GM18502 (cell line): ENCODE measurements at regions not wholly inside any gene's neighbourhood (a gene's known extent, or its start where the extent isn't known, plus 50 kb on each side); places are given as distances from the start of the nearest gene placed in this dataset.
"Not testable (repeated sequence)": the region's sequence is repeated elsewhere in the genome, so short reads cannot be mapped to it uniquely, and the experiment has no call there.

ENCODE experiments used
- ATAC-seq: cut with Tn5 transposase; IDR thresholded peaks from one replicate; pipeline ENCODE4 v1.9.1; 2021; ENCODE audit warnings: mild to moderate bottlenecking; ENCODE audit not compliant: unreplicated experiment, poor library complexity

- not testable (repeated sequence) for ATAC-seq
These were observed 50.5 kb upstream of the MED13L start for GRCh38 chr12:116327992-116328391.

GRCh38 chr12:116331876-116332275 is 54.4 kb upstream of the MED13L start:
- no peak for ATAC-seq

GRCh38 chr12:116332705-116333380 is 55.4 kb upstream of the MED13L start:
- ATAC-seq, result no peak

DNA sequence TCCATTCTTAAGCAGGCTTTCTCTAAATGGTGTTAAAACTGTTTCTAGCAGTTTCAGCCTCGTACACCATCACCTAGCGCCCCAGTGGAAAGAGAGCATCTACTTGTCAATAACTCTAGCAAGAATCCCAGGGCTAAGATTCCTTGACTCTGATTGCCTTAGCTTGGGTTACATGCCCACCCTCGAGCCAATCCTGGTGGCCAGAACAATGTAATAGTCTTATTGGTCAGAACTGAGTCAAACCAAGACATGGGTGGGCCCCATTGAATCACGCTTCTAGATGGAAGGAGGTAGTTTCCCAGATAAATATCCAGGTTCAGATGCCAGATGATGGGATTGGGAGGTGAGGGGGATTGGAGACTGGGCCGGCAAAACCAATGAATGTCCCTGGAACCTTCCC is 55.9 kb upstream of the MED13L start:
- ATAC-seq, result no peak

DNA sequence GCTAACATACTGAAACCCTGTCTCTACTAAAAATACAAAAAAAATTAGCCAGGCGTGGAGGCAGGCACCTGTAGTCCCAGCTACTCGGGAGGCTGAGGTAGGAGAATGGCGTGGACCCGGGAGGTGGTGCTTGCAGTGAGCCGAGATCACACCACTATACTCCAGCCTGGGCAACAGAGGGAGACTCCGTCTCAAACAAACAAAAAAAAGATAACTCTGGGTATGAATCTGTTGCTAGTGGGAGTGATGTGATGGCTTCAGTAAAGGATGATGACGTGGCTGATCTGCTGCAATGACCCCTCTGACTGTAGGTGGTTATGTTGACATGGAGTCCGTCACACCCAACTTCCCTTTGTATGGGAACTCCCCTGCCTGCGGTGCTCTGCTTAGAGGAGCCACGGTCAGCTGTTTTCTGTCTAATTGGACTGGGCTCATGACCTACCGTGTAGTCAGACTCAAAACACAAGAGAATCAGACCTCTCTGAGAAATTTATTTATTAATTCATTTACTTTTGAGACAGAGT is 59.1 kb upstream of the MED13L start:
- peak; percentile 84 for ATAC-seq

DNA sequence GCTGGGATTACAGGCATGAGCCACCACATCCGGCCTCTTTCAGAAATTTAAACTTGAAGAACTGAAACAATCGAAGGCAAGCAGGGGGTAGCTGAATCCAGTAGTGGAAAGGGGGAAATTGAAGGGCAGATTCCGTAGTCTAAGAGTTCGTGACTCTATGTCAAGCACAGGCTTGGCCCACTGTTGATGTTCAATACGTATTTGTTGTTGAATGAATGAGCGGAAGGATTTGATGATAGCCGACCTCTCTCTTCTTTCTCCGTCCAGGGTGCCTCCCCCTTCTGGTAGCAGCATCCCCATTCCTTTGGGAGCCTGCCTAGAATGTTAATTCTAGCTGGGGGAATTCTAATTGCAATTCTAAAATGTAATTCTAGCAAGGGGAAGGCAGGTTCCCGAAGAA is 59.8 kb upstream of the MED13L start:
- no peak for ATAC-seq

DNA sequence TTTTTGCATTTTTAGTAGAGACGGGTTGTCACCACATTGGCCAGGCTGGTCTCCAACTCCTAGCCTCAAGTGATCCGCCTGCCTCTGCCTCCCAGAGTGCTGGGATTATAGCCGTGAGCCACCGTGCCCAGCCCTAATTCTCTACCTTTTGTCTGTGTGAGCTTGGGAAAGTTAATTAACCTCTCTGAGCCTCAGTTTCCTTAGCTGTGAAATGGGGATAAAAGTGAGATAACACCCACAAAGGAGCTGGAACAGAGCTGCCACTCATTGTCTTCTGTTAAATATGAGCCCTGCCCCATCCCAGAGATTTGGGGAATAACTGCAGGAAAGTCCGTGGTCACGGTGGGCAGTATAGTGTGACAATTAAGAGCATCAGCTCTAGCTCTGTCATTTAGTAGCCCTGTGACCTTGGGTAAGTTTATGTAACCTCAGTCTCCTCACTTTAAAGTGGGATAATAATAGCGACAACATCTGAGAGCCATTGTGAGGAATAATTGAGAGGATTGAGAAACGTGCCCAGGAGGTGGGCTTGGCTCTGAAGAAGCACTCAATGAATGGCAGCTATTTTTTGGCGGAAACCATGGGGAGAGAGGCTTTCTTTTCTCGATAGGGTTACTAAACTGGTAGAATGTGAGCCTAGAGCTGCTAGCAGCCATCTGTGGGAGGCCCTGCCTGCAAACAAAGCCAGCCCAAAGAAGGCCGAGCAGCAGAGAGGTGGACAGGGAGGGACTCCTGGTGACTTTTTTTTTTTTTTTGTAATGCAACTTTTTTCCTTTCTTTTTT is 60.8 kb upstream of the MED13L start:
- ATAC-seq, result no peak

GRCh38 chr12:116339062-116339461 is 61.6 kb upstream of the MED13L start:
- no peak for ATAC-seq

DNA sequence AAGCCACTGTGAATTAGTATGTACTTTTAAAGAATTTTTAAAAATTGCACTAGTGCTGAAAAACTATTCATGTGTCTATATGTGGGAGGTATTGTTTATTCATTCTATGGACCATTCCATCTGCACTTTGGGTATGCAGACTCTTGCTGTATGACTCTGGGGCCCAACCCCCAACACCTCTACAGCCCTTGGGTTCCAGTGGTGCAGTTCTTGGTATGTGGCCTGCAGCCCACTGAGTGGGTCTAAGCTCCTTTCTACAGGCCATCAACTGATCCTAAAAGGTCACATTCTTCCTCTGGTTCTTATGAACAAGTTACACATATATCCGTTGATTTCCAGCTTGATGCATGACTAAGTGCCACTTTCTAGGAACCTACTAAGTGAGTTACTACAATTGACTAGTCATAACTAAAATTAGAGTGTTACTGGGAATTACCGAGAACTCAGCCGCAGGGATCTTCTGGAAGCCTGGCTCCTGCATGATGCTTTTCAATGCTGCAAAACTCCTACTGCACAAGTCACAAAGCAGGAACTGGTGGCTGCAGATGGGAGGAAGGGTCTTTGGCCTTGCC is 62.4 kb upstream of the MED13L start:
- ATAC-seq, result no peak

- ATAC-seq, result no peak
These were observed 65.9 kb upstream of the MED13L start for GRCh38 chr12:116343331-116343884.

- ATAC-seq, result no peak
These were observed 68.7 kb upstream of the MED13L start for GRCh38 chr12:116346222-116346621.

DNA sequence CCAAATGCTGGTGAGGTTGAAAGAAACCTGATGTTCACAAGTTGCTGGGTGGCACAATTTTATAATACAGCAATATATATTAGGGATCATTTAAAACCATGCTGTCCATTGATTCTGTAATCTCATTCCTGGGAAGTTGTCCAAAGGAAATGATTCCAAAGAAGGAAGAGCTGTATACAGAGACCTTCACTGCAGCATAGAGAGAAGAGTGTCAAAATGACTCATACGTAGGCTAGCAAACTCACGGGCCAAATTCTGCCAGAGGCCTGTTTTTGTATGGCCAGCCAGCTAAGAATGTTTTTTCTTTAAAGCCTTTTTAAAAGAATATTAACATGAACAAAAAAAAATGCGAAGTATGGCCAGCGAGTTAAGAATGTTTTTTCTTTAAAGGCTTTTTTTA is 69.2 kb upstream of the MED13L start:
- no peak for ATAC-seq

GRCh38 chr12:116347265-116347664 is 69.8 kb upstream of the MED13L start:
- no peak for ATAC-seq

GRCh38 chr12:116352315-116352835 is 74.9 kb upstream of the MED13L start:
- no peak for ATAC-seq

- no peak for ATAC-seq
These were observed 76.5 kb upstream of the MED13L start for GRCh38 chr12:116353958-116354357.

DNA sequence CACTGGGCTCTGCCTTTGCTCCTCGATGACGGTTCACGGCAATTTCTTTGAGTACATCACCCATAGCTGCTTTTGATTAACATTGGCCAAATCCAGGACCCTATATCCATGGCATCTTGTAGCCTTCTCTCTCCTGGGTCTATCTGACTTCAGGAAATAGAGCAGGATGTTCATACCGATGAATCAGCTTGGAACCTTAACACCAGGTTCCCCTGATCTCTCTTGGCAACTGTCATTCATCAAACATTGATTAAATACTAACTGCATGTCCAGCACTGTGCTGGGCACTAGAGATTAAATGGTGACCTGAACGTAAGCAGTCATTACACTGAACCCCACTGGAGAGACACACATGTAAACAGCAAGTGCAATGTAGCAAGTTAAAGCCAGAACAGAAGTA is 77.0 kb upstream of the MED13L start:
- ATAC-seq, result no peak

DNA sequence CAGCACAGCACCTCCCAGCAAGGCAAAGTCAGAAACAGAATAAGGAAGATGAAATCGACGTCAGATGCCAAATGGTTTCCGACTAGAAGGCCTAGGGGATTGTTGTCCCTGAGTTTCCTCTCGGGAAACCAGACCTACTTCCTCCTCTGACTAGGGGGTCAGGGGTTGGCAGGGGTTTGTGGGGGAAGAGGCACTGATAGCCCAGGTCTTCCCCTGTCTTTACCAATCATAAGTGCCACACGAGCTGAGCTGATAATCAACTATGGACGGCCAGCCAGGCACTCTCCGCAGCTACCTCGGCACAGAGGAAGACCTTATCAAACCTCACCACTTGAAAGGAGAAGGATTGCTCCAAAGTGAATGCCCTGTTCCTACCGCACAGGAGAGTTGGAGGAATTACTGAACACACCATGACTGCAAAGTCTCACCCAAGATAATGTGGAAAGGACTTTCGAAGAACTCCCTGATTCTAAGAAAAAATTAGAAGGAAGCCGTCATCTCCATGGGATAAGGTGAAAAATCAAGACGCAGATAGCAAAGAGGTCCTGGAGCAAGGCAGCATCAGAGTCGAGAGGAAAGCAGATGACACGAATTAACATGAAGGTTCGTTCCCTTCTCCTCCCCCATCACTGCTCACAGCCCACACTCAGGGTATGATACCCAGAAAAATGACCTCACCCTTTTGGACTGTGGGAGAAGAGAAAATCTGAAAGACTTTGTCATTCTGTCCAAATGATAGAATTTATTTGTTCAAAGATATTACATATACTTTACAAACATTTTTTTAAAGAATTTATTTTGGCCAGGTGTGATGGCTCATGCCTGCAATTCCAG is 77.7 kb upstream of the MED13L start:
- ATAC-seq, result no peak

DNA sequence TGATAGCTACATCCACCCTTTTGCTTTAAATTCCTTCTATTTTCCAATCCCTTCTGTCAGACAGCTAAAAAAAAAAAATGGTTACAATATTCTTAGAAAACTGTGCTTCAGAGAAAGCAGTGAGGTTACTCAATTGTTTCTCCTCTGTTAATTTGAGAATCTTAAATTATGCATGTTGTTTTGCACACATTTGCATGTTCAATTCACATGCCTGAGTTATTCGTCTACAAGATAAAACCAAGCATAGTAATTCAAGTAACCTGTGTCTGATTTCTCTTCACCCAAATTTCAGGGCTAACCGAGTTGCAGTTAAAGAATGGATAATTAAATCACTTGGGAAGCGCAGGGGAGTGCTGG is 81.0 kb upstream of the MED13L start:
- ATAC-seq, result no peak

DNA sequence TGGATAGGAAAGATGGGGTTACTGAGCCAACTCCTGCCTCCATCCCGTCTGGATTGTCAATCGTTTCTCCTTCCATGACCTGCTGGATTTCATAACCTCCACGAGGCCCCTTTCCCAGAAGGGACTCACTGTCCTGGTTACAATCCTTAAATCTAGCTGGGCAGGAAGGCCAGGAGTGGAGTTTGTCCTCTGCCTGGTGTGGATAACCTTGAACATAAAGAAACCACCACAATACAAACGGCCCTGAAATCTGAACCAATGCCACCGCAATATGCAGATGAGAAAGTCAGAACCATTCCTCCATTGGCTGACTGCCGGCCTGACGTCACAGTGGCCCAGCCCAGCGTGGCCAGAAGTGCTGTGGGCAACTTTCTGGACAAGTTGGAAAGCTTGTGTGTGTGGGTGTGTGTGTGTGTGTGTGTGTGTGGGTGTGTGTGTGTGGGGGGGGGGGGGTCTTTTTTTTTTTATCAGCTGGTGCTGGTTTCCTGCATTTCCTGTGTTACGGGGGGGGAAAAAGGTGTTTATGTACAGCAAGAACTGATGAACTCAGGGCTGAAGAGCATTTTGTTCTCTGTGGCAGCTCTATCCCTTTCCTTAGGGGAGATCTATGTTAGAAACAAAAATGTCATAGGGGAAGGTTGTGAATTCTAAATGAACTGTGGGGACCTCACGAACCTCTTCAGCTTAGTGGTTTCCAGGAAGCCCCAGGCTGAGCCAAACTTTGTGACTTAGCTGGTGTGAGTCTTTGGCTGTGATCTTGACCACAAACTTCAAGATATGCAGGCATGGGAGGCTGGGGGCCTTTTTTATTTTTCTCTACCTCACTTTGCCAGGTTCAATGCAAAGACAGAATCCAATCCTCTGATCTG is 81.6 kb upstream of the MED13L start:
- ATAC-seq, result peak; percentile 92
